Loucy (cell line): ENCODE measurements at regions not wholly inside any gene's neighbourhood (a gene's known extent, or its start where the extent isn't known, plus 50 kb on each side); places are given as distances from the start of the nearest gene placed in this dataset.
"Not testable (repeated sequence)": the region's sequence is repeated elsewhere in the genome, so short reads cannot be mapped to it uniquely, and the experiment has no call there.

Experiments used
- H2AFZ ChIP-seq: fragments of 200-600 bp; sonication (generic); 2 replicates; pipeline ENCODE4 v1.6.0; 2016; ENCODE audit warnings: antibody characterized with exemption, mild to moderate bottlenecking, low read length, moderate library complexity
- H3F3A ChIP-seq: fragments of 200-600 bp; 2 replicates; pipeline ENCODE4 v1.6.0; 2016; ENCODE audit warnings: antibody characterized with exemption, low read depth, mild to moderate bottlenecking
- H3K27me3 ChIP-seq: fragments of 200-600 bp; sonication (generic); 2 replicates; pipeline ENCODE4 v1.6.1; 2014; ENCODE audit warnings: low read length, mild to moderate bottlenecking; ENCODE audit not compliant: insufficient read depth, poor library complexity, severe bottlenecking
- H3K36me3 ChIP-seq: fragments of 200-600 bp; sonication (generic); 2 replicates; pipeline ENCODE4 v1.6.1; 2016; ENCODE audit warnings: low read length; ENCODE audit not compliant: insufficient read depth
- H3K4me1 ChIP-seq: fragments of 200-600 bp; sonication (generic); 2 replicates; pipeline ENCODE4 v1.5.1; 2014; ENCODE audit warnings: low read length, mild to moderate bottlenecking; ENCODE audit not compliant: insufficient read depth, poor library complexity, severe bottlenecking
- H3K4me2 ChIP-seq: fragments of 200-600 bp; sonication (generic); 2 replicates; pipeline ENCODE4 v1.6.0; 2014; ENCODE audit warnings: antibody characterized with exemption, low read length, low read depth, mild to moderate bottlenecking; ENCODE audit not compliant: poor library complexity, severe bottlenecking
- H3K4me3 ChIP-seq: fragments of 200-600 bp; sonication (generic); 2 replicates; pipeline ENCODE4 v1.5.1; 2014; ENCODE audit warnings: low read length, mild to moderate bottlenecking, mixed read lengths; ENCODE audit not compliant: poor library complexity, severe bottlenecking
- H3K79me2 ChIP-seq: fragments of 200-600 bp; sonication (generic); 2 replicates; pipeline ENCODE4 v1.6.1; 2014; ENCODE audit warnings: low read length; ENCODE audit not compliant: insufficient read depth
- H3K9ac ChIP-seq: fragments of 200-600 bp; sonication (generic); 2 replicates; pipeline ENCODE4 v1.6.0; 2014; ENCODE audit warnings: mild to moderate bottlenecking, low read depth, low read length, moderate library complexity; ENCODE audit not compliant: poor library complexity, severe bottlenecking
- H3K9me2 ChIP-seq: fragments of 200-600 bp; sonication (generic); replicated peaks from 2 replicates; pipeline ENCODE4 v1.6.1; 2016; ENCODE audit warnings: low read depth, low read length, mixed read lengths
- H3K9me3 ChIP-seq: fragments of 200-600 bp; sonication (generic); 2 replicates; pipeline ENCODE4 v1.6.1; 2014; ENCODE audit warnings: mild to moderate bottlenecking, antibody characterized with exemption, low read length, low read depth; ENCODE audit not compliant: insufficient read depth
- H4K20me1 ChIP-seq: fragments of 200-600 bp; sonication (generic); 2 replicates; pipeline ENCODE4 v1.6.0; 2014; ENCODE audit warnings: antibody characterized with exemption, low read length, mild to moderate bottlenecking; ENCODE audit not compliant: insufficient read depth, poor library complexity, severe bottlenecking
- EZH2phosphoT487 ChIP-seq: fragments of 200-600 bp; IDR thresholded peaks from 2 replicates; pipeline ENCODE4 v1.6.1; 2018; ENCODE audit warnings: antibody characterized with exemption, mild to moderate bottlenecking, moderate library complexity, borderline replicate concordance
- TF ChIP-seq, protein P1 (sequence below): fragments of 200-600 bp; sonication (generic); conservative IDR thresholded peaks from 2 replicates; pipeline ENCODE4 v1.5.1; 2014; ENCODE audit warnings: mild to moderate bottlenecking, antibody characterized with exemption, low read length

DNA sequence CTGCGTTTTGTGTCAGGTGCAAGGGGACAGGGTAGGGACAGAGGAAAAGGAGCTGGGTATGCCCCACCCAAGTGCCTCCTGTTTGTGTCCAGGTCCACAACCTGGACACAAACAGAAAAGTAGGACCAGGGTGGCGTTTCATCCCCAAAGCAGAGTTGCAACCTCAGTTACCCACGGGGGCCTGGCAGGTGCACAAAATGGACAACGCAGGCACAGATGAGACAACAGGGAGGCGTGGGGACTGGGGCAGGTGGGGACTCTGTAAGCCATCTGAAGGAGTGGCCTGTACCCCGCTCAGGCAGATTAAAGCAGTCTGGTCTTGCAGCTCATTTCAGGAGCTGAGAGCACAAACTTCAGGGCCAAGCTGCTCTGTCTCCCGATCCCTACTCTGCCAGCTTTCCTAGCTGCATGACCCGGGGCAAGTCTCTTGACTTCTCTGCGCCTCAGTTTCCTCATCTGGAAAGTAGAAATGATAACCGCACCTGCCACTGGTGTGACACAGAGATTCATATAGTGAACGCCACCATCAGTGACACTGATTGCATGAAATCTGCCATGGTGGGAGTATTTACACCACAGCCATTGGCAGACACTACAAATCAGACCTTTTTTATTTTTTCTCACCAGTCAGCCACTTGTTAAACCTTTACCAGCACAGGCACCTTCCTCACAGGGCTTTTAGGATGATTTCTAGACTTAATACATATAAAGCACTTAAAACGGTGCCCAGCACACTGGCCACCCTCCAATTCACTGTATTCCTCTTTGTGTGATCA lies 123.0 kb downstream of the PHETA1 start:
- Histone ChIP-seq H3K4me3 (no peak overlapping the region), H3K36me3 (no peaks in the 10 kb centered on the region), H2AFZ (no peak overlapping the region), H3K9me3 (no peaks in the 10 kb centered on the region), H3F3A (no peaks in the 10 kb centered on the region), H3K4me1 (no peaks in the 10 kb centered on the region), H3K4me2 (no peak overlapping the region), H3K79me2 (no peaks in the 10 kb centered on the region), H3K27me3 (no peaks in the 10 kb centered on the region), H3K9ac (no peak overlapping the region), H3K9me2 (no peaks in the 10 kb centered on the region), H4K20me1 (no peaks in the 10 kb centered on the region)
- TF ChIP-seq, protein P1, sequence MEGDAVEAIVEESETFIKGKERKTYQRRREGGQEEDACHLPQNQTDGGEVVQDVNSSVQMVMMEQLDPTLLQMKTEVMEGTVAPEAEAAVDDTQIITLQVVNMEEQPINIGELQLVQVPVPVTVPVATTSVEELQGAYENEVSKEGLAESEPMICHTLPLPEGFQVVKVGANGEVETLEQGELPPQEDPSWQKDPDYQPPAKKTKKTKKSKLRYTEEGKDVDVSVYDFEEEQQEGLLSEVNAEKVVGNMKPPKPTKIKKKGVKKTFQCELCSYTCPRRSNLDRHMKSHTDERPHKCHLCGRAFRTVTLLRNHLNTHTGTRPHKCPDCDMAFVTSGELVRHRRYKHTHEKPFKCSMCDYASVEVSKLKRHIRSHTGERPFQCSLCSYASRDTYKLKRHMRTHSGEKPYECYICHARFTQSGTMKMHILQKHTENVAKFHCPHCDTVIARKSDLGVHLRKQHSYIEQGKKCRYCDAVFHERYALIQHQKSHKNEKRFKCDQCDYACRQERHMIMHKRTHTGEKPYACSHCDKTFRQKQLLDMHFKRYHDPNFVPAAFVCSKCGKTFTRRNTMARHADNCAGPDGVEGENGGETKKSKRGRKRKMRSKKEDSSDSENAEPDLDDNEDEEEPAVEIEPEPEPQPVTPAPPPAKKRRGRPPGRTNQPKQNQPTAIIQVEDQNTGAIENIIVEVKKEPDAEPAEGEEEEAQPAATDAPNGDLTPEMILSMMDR = no peak
- TF ChIP-seq EZH2phosphoT487 = no peak

GRCh38 chr12:111244673-111245072 lies 124.2 kb downstream of the PHETA1 start:
- no peak overlapping the region for H2AFZ ChIP-seq
- H3K27me3 ChIP-seq = no peaks in the 10 kb centered on the region
- H3K4me3 ChIP-seq = no peak overlapping the region
- H3K9ac ChIP-seq = no peak overlapping the region
- no peaks in the 10 kb centered on the region for H3F3A ChIP-seq
- no peaks in the 10 kb centered on the region for H3K79me2 ChIP-seq
- TF ChIP-seq, protein P1 = no peak
- TF ChIP-seq EZH2phosphoT487 = no peak
- H3K9me2 ChIP-seq = no peaks in the 10 kb centered on the region
- no peaks in the 10 kb centered on the region for H3K9me3 ChIP-seq
- no peaks in the 10 kb centered on the region for H3K36me3 ChIP-seq
- no peak overlapping the region for H3K4me2 ChIP-seq
- no peaks in the 10 kb centered on the region for H4K20me1 ChIP-seq
- H3K4me1 ChIP-seq = no peaks in the 10 kb centered on the region

- not testable (repeated sequence) for H4K20me1 ChIP-seq, H2AFZ ChIP-seq, H3K36me3 ChIP-seq, H3K4me1 ChIP-seq, H3K4me3 ChIP-seq, H3K9ac ChIP-seq, H3K9me3 ChIP-seq, H3K9me2 ChIP-seq, H3F3A ChIP-seq, H3K4me2 ChIP-seq, H3K79me2 ChIP-seq, H3K27me3 ChIP-seq
Measured at GRCh38 chr12:111242817-111243216, 126.1 kb downstream of the PHETA1 start.

- H3K36me3 ChIP-seq = no peaks in the 10 kb centered on the region
- no peaks in the 10 kb centered on the region for H3K9me3 ChIP-seq
- no peaks in the 10 kb centered on the region for H3K79me2 ChIP-seq
- H3K4me3 ChIP-seq = no peak overlapping the region
- H4K20me1 ChIP-seq = no peaks in the 10 kb centered on the region
- no peak for TF ChIP-seq EZH2phosphoT487
- TF ChIP-seq, protein P1 = no peak
- H3K9ac ChIP-seq = no peak overlapping the region
- H3K4me1 ChIP-seq = no peaks in the 10 kb centered on the region
- no peaks in the 10 kb centered on the region for H3K9me2 ChIP-seq
- no peak overlapping the region for H3K4me2 ChIP-seq
- no peak overlapping the region for H2AFZ ChIP-seq
- no peaks in the 10 kb centered on the region for H3F3A ChIP-seq
- no peaks in the 10 kb centered on the region for H3K27me3 ChIP-seq
Measured at GRCh38 chr12:111242184-111242583, 126.7 kb downstream of the PHETA1 start.
